Lower lobe of right lung (tissue), 2 donors: ENCODE measurements at regions not wholly inside any gene's neighbourhood (a gene's known extent, or its start where the extent isn't known, plus 50 kb on each side); places are given as distances from the start of the nearest gene placed in this dataset.

Experiments
- ATAC-seq, 2 donors: fragments of 200-7000 bp; cut with Tn5 transposase; one replicate each; pipeline ENCODE4 v1.9.1; 2020 to 2022; ENCODE audit warnings: mild to moderate bottlenecking in 2 of 2, moderate library complexity in 2 of 2
- DNase-seq: peaks from one replicate; pipeline ENCODE4 v3.0.0-alpha.2; 2020
- H3K27ac ChIP-seq: fragments of 200-600 bp; one replicate; pipeline ENCODE4 v1.8.0; 2022
- H3K27me3 ChIP-seq: fragments of 200-600 bp; one replicate; pipeline ENCODE4 v1.8.0; 2022; ENCODE audit warnings: low read depth
- H3K36me3 ChIP-seq: fragments of 200-600 bp; one replicate; pipeline ENCODE4 v1.8.0; 2022; ENCODE audit warnings: mild to moderate bottlenecking
- H3K4me1 ChIP-seq: fragments of 200-600 bp; one replicate; pipeline ENCODE4 v1.8.0; 2022
- H3K4me3 ChIP-seq: fragments of 200-600 bp; one replicate; pipeline ENCODE4 v1.8.0; 2022; ENCODE audit warnings: mild to moderate bottlenecking
- H3K9me3 ChIP-seq: fragments of 200-600 bp; one replicate; pipeline ENCODE4 v1.8.0; 2022
- CTCF ChIP-seq: fragments of 200-600 bp; IDR thresholded peaks from one replicate; pipeline ENCODE4 v1.8.0; 2022; ENCODE audit warnings: antibody characterized with exemption, mild to moderate bottlenecking
- intact Hi-C: fragments of 100-400 bp; cut with DNase I; formaldehyde crosslinking; loops from one replicate; pipeline ENCODE4 v1.11.0; 2022
- donor health status: DM: no; HTN: yes; CAD: no; lungs with severe emphysema.

- Histone ChIP-seq H3K4me3 (no peak overlapping the region), H3K27me3 (no peaks in the 10 kb centered on the region), H3K4me1 (no peaks in the 10 kb centered on the region), H3K27ac (no peak overlapping the region), H3K36me3 (no peaks in the 10 kb centered on the region), H3K9me3 (no peaks in the 10 kb centered on the region)
- intact Hi-C loops = no loop called here
- no peak for TF ChIP-seq CTCF
- DNase-seq (no peak), ATAC-seq (no peak)
Observed at GRCh38 chr22:47515384-47516125, 753.1 kb downstream of the TBC1D22A start.

- DNase-seq = no peak
- H3K27ac ChIP-seq = no peak overlapping the region
- H3K36me3 ChIP-seq = no peaks in the 10 kb centered on the region
- ATAC-seq = no peak
- H3K4me1 ChIP-seq = no peaks in the 10 kb centered on the region
- intact Hi-C loops = no loop called here
- TF ChIP-seq CTCF = no peak
- H3K9me3 ChIP-seq = no peaks in the 10 kb centered on the region
- H3K27me3 ChIP-seq = no peaks in the 10 kb centered on the region
- no peak overlapping the region for H3K4me3 ChIP-seq
Observed at GRCh38 chr22:47512617-47513016, 750.2 kb downstream of the TBC1D22A start.

- ATAC-seq (no peak), DNase-seq (no peak)
- H3K4me1 ChIP-seq = no peaks in the 10 kb centered on the region
- intact Hi-C loops = no loop called here
- TF ChIP-seq CTCF = no peak
- no peak overlapping the region for H3K27ac ChIP-seq
- no peak overlapping the region for H3K4me3 ChIP-seq
- no peaks in the 10 kb centered on the region for H3K36me3 ChIP-seq
- peaks cover 8% of the 10 kb centered on the region for H3K9me3 ChIP-seq
- H3K27me3 ChIP-seq = no peaks in the 10 kb centered on the region
Observed at GRCh38 chr22:47504962-47505361, 742.5 kb downstream of the TBC1D22A start.

- TF ChIP-seq CTCF = no peak
Observed at GRCh38 chr22:47498969-47499495, 736.6 kb downstream of the TBC1D22A start.

GRCh38 chr22:47497666-47498065 is 735.2 kb downstream of the TBC1D22A start:
- Histone ChIP-seq H3K9me3 (peaks cover 17% of the 10 kb centered on the region), H3K4me3 (no peak overlapping the region), H3K27ac (no peak overlapping the region), H3K36me3 (no peaks in the 10 kb centered on the region), H3K27me3 (peaks cover 5% of the 10 kb centered on the region), H3K4me1 (no peaks in the 10 kb centered on the region)
- ATAC-seq (no peak), DNase-seq (no peak)
- intact Hi-C loops = no loop called here
- no peak for TF ChIP-seq CTCF

More at GRCh38 chr22:47498969-47499495, 736.6 kb downstream of the TBC1D22A start:
- Histone ChIP-seq H3K27me3 (peaks cover 5% of the 10 kb centered on the region), H3K4me3 (no peak overlapping the region), H3K4me1 (no peaks in the 10 kb centered on the region), H3K36me3 (no peaks in the 10 kb centered on the region), H3K9me3 (peaks cover 17% of the 10 kb centered on the region), H3K27ac (no peak overlapping the region)
- intact Hi-C loops = no loop called here
- DNase-seq = no peak
- ATAC-seq = no peak
